Activated CD4-positive, alpha-beta T cell treated with anti-CD3 and anti-CD28 coated beads for 36 hours (primary cell): ENCODE measurements at regions not wholly inside any gene's neighbourhood (a gene's known extent, or its start where the extent isn't known, plus 50 kb on each side); places are given as distances from the start of the nearest gene placed in this dataset.

ENCODE experiments used
- ATAC-seq: fragments of 200-7000 bp; cut with Tn5 transposase; one replicate; pipeline ENCODE4 v1.10.0; 2021; ENCODE audit warnings: mild to moderate bottlenecking, moderate library complexity
- CTCF ChIA-PET: fragments of 350-600 bp; sonication (Branson Sonifier 250); formaldehyde crosslinking; loops from one replicate; lab custom pipeline; 2021; ENCODE audit warnings: antibody characterized with exemption; lab: Charles Lee
- POLR2A ChIA-PET: fragments of 350-600 bp; sonication (Branson Sonifier 250); formaldehyde crosslinking; loops from one replicate; lab custom pipeline; 2021; ENCODE audit warnings: antibody characterized with exemption, inconsistent platforms; lab: Charles Lee
- DNase-seq: peaks from one replicate; pipeline ENCODE4 v3.0.0-alpha.2; 2020
- H3K27ac Mint-ChIP-seq: one replicate; pipeline ENCODE4 v1.8.0; 2021; ENCODE audit warnings: mixed read lengths
- H3K27me3 Mint-ChIP-seq: one replicate; pipeline ENCODE4 v1.8.0; 2021; ENCODE audit warnings: mixed read lengths
- H3K36me3 Mint-ChIP-seq: one replicate; pipeline ENCODE4 v1.8.0; 2021; ENCODE audit warnings: low read depth, mixed read lengths
- H3K4me1 Mint-ChIP-seq: one replicate; pipeline ENCODE4 v1.8.0; 2021; ENCODE audit warnings: mixed read lengths
- H3K4me3 Mint-ChIP-seq: one replicate; pipeline ENCODE4 v1.8.0; 2021; ENCODE audit warnings: mild to moderate bottlenecking, moderate library complexity, mixed read lengths
- H3K9me3 Mint-ChIP-seq: one replicate; pipeline ENCODE4 v1.8.0; 2021; ENCODE audit warnings: low read depth, mixed read lengths
- intact Hi-C, 2 experiments: fragments of 100-400 bp; cut with DNase I in 1 of 2; cut with micrococcal nuclease in 1 of 2; formaldehyde crosslinking; loops; one replicate each; pipeline versions ENCODE4 v1.14.2 to v1.15.1; 2022 to 2024; cut with DNase I, micrococcal nuclease

GRCh38 chr2:105636109-105636740 is 108.5 kb upstream of the NCK2 start:
- ChIA-PET CTCF (no interaction called here), POLR2A (no interaction called here)
- H3K36me3 Mint-ChIP-seq, result peaks cover 1% of the 10 kb centered on the region
- H3K4me1 Mint-ChIP-seq, result no peaks in the 10 kb centered on the region
- no peak overlapping the region for H3K4me3 Mint-ChIP-seq
- H3K27ac Mint-ChIP-seq, result no peak overlapping the region
- peaks cover 1% of the 10 kb centered on the region for H3K9me3 Mint-ChIP-seq
- no peak for DNase-seq
- H3K27me3 Mint-ChIP-seq, result no peaks in the 10 kb centered on the region
- intact Hi-C loops, result no loop called here
- no peak for ATAC-seq

- DNase-seq (no peak), ATAC-seq (no peak)
- no peaks in the 10 kb centered on the region for H3K27me3 Mint-ChIP-seq
- no peak overlapping the region for H3K4me3 Mint-ChIP-seq
- POLR2A ChIA-PET, result no interaction called here
- CTCF ChIA-PET, result no interaction called here
- no peak overlapping the region for H3K27ac Mint-ChIP-seq
- intact Hi-C loops, result no loop called here
- no peaks in the 10 kb centered on the region for H3K4me1 Mint-ChIP-seq
- peaks cover under 1% of the 10 kb centered on the region for H3K9me3 Mint-ChIP-seq
- peaks cover 1% of the 10 kb centered on the region for H3K36me3 Mint-ChIP-seq
Measured at GRCh38 chr2:105635564-105635963, 109.1 kb upstream of the NCK2 start.

- no peak overlapping the region for H3K4me3 Mint-ChIP-seq
- H3K27ac Mint-ChIP-seq, result no peak overlapping the region
- CTCF ChIA-PET, result interaction anchor here (0.9 to 1.1 kb wide), 2 partner anchors 75 to 245 kb away, joined by 3 to 4 read pairs; no protein-coding TSS in a partner anchor
- POLR2A ChIA-PET, result no interaction called here
- ATAC-seq, result no peak
- peaks cover 1% of the 10 kb centered on the region for H3K27me3 Mint-ChIP-seq
- no peaks in the 10 kb centered on the region for H3K4me1 Mint-ChIP-seq
- intact Hi-C loops, result no loop called here
- no peaks in the 10 kb centered on the region for H3K36me3 Mint-ChIP-seq
- no peak for DNase-seq
- no peaks in the 10 kb centered on the region for H3K9me3 Mint-ChIP-seq
Measured at GRCh38 chr2:105634198-105634597, 110.5 kb upstream of the NCK2 start.

- Mint-ChIP-seq H3K27me3 (peaks cover 1% of the 10 kb centered on the region), H3K9me3 (no peaks in the 10 kb centered on the region)
- POLR2A ChIA-PET, result no interaction called here
Measured at GRCh38 chr2:105631922-105632321, 112.8 kb upstream of the NCK2 start.

GRCh38 chr2:105631011-105631410 is 113.7 kb upstream of the NCK2 start:
- CTCF ChIA-PET, result interaction anchor here (2.2 kb wide), 1 partner anchor 54 kb away, joined by 6 read pairs; no protein-coding TSS in a partner anchor
- no peaks in the 10 kb centered on the region for H3K36me3 Mint-ChIP-seq
- no peak for DNase-seq

More at GRCh38 chr2:105631922-105632321, 112.8 kb upstream of the NCK2 start:
- Mint-ChIP-seq H3K4me1 (no peaks in the 10 kb centered on the region), H3K4me3 (no peak overlapping the region), H3K36me3 (no peaks in the 10 kb centered on the region), H3K27ac (no peak overlapping the region)
- intact Hi-C loops, result no loop called here
- DNase-seq (no peak), ATAC-seq (no peak)
- CTCF ChIA-PET, result interaction anchor here (0.7 to 2.2 kb wide), 2 partner anchors 34 to 55 kb away, joined by 3 to 6 read pairs; no protein-coding TSS in a partner anchor

GRCh38 chr2:105629634-105630033 is 115.1 kb upstream of the NCK2 start:
- no peak overlapping the region for H3K27ac Mint-ChIP-seq
- CTCF ChIA-PET, result no interaction called here
- no peaks in the 10 kb centered on the region for H3K4me1 Mint-ChIP-seq
- DNase-seq (no peak), ATAC-seq (no peak)
- no peak overlapping the region for H3K4me3 Mint-ChIP-seq
- POLR2A ChIA-PET, result no interaction called here
- H3K27me3 Mint-ChIP-seq, result peaks cover 1% of the 10 kb centered on the region
- no peaks in the 10 kb centered on the region for H3K9me3 Mint-ChIP-seq
- H3K36me3 Mint-ChIP-seq, result no peaks in the 10 kb centered on the region
- intact Hi-C loops, result no loop called here

More at GRCh38 chr2:105631011-105631410, 113.7 kb upstream of the NCK2 start:
- no peaks in the 10 kb centered on the region for H3K4me1 Mint-ChIP-seq
- no peak for ATAC-seq
- POLR2A ChIA-PET, result no interaction called here
- no peak overlapping the region for H3K27ac Mint-ChIP-seq
- H3K27me3 Mint-ChIP-seq, result peaks cover 1% of the 10 kb centered on the region
- intact Hi-C loops, result no loop called here
- no peak overlapping the region for H3K4me3 Mint-ChIP-seq
- no peaks in the 10 kb centered on the region for H3K9me3 Mint-ChIP-seq

- H3K36me3 Mint-ChIP-seq, result no peaks in the 10 kb centered on the region
- ATAC-seq, result no peak
- H3K4me1 Mint-ChIP-seq, result no peaks in the 10 kb centered on the region
- no peak for DNase-seq
- intact Hi-C loops, result no loop called here
- POLR2A ChIA-PET, result no interaction called here
- CTCF ChIA-PET, result interaction anchor here (0.9 kb wide), 1 partner anchor 9 kb away, joined by 3 read pairs; no protein-coding TSS in a partner anchor
- no peak overlapping the region for H3K27ac Mint-ChIP-seq
- peaks cover 1% of the 10 kb centered on the region for H3K27me3 Mint-ChIP-seq
- no peak overlapping the region for H3K4me3 Mint-ChIP-seq
- H3K9me3 Mint-ChIP-seq, result no peaks in the 10 kb centered on the region
Measured at GRCh38 chr2:105627534-105627933, 117.2 kb upstream of the NCK2 start.

GRCh38 chr2:105626966-105627340 is 117.8 kb upstream of the NCK2 start:
- intact Hi-C loops, result no loop called here
- no peak for DNase-seq
- no peak for ATAC-seq
- ChIA-PET POLR2A (no interaction called here), CTCF (no interaction called here)
- Mint-ChIP-seq H3K27me3 (peaks cover 1% of the 10 kb centered on the region), H3K4me1 (no peaks in the 10 kb centered on the region), H3K27ac (no peak overlapping the region), H3K4me3 (no peak overlapping the region), H3K9me3 (no peaks in the 10 kb centered on the region), H3K36me3 (no peaks in the 10 kb centered on the region)

GRCh38 chr2:105626212-105626965 is 118.3 kb upstream of the NCK2 start:
- Mint-ChIP-seq H3K4me1 (no peaks in the 10 kb centered on the region), H3K27me3 (peaks cover 1% of the 10 kb centered on the region), H3K36me3 (no peaks in the 10 kb centered on the region), H3K9me3 (no peaks in the 10 kb centered on the region), H3K27ac (no peak overlapping the region), H3K4me3 (no peak overlapping the region)
- no peak for DNase-seq
- no peak for ATAC-seq
- CTCF ChIA-PET, result interaction anchor here (0.6 kb wide), 1 partner anchor 151 kb away, joined by 3 read pairs; no protein-coding TSS in a partner anchor
- intact Hi-C loops, result no loop called here
- POLR2A ChIA-PET, result no interaction called here

GRCh38 chr2:105625632-105626031 is 119.1 kb upstream of the NCK2 start:
- Mint-ChIP-seq H3K4me3 (no peak overlapping the region), H3K27ac (no peak overlapping the region), H3K4me1 (no peaks in the 10 kb centered on the region), H3K36me3 (no peaks in the 10 kb centered on the region), H3K9me3 (no peaks in the 10 kb centered on the region), H3K27me3 (peaks cover 1% of the 10 kb centered on the region)
- DNase-seq (no peak), ATAC-seq (no peak)
- CTCF ChIA-PET, result interaction anchor here (0.6 kb wide), 1 partner anchor 152 kb away, joined by 3 read pairs; no protein-coding TSS in a partner anchor
- intact Hi-C loops, result loop anchor here in 1 of 2 experiments (1.0 kb wide), 1 partner anchor 48 kb away; no protein-coding TSS in a partner anchor
- POLR2A ChIA-PET, result no interaction called here

GRCh38 chr2:105621038-105621437 is 123.7 kb upstream of the NCK2 start:
- ChIA-PET POLR2A (no interaction called here), CTCF (interaction anchor here (0.6 kb wide), 1 partner anchor 335 kb away, joined by 3 read pairs; no protein-coding TSS in a partner anchor)
- intact Hi-C loops, result no loop called here
- Mint-ChIP-seq H3K27ac (no peak overlapping the region), H3K36me3 (no peaks in the 10 kb centered on the region), H3K4me1 (no peaks in the 10 kb centered on the region), H3K4me3 (no peak overlapping the region), H3K27me3 (no peaks in the 10 kb centered on the region), H3K9me3 (no peaks in the 10 kb centered on the region)
- no peak for ATAC-seq
- no peak for DNase-seq

- Mint-ChIP-seq H3K27ac (no peak overlapping the region), H3K9me3 (no peaks in the 10 kb centered on the region), H3K4me3 (no peak overlapping the region), H3K27me3 (no peaks in the 10 kb centered on the region), H3K36me3 (no peaks in the 10 kb centered on the region), H3K4me1 (no peaks in the 10 kb centered on the region)
- CTCF ChIA-PET, result interaction anchor here (1.4 kb wide), 1 partner anchor 10 kb away, joined by 3 read pairs; no protein-coding TSS in a partner anchor
- DNase-seq (no peak), ATAC-seq (no peak)
- POLR2A ChIA-PET, result interaction anchor here (0.6 kb wide), 1 partner anchor 34 kb away, joined by 6 read pairs; no protein-coding TSS in a partner anchor
- intact Hi-C loops, result no loop called here
Measured at GRCh38 chr2:105618351-105618659, 126.4 kb upstream of the NCK2 start.
